NCI-H2196 treated with DMSO at 0.1 percent for 48 hours (cell line): ENCODE measurements at regions not wholly inside any gene's neighbourhood (a gene's known extent, or its start where the extent isn't known, plus 50 kb on each side); places are given as distances from the start of the nearest gene placed in this dataset.
"Not testable (repeated sequence)": the region's sequence is repeated elsewhere in the genome, so short reads cannot be mapped to it uniquely, and the experiment has no call there.

Experiments used
- DNase-seq: peaks from one replicate; lab custom pipeline; 2025; ENCODE audit not compliant: unreplicated experiment; lab: John Stamatoyannopoulos, UW

- DNase-seq = no peak
Measured at GRCh38 chrX:42832764-42833549, 55.0 kb upstream of the PPP1R2C start.

GRCh38 chrX:42833550-42833940 lies 55.6 kb upstream of the PPP1R2C start:
- DNase-seq = not testable (repeated sequence)

DNA sequence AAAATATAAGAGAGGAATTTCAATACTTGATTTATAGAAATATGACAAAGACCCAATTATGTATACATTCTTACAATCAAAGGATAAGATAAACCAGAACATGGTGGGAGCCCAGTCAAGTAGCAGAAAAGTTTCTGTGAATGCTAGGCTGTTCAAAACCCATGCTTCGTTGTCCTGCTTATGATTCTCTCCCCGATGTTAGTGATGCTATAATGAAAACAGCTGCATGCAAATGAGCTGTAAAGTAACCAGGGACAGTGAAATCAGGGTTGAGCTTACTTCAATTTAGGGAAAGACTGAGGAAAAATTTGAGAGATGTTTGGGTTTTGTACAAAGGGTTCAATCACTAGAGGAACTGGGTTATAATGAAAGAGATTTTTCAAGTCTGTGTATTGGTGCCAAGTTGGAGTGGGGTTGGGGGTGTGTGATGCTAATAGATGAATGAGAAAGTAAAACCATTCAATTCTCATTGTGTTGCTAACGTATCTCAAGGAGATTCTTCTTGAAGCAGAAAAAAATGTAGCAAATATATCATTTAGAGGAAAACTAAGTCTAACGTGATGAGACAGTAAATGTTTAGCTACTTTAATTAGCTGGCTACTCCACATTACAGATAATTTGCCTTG lies 59.3 kb upstream of the PPP1R2C start:
- DNase-seq = no peak

DNA sequence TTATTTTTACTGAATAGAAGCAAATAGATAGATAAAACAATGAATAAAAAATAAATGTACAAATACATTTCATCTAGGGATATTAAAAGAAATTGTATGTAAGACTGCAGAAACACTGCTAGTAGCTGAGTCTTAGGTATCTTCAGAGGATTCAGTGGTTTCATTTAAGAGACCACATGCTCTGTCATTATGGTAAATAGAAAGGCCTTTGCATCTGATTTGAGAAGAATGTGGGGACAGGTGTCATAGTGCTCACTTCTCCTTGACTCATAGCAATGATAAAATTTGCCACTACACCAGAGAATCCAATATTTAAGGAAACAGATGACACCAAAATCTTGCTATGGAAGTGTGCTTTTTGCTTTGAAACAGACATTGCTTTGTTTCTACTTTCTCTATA lies 59.8 kb upstream of the PPP1R2C start:
- no peak for DNase-seq

GRCh38 chrX:42839632-42840031 lies 61.7 kb upstream of the PPP1R2C start:
- DNase-seq = no peak

DNA sequence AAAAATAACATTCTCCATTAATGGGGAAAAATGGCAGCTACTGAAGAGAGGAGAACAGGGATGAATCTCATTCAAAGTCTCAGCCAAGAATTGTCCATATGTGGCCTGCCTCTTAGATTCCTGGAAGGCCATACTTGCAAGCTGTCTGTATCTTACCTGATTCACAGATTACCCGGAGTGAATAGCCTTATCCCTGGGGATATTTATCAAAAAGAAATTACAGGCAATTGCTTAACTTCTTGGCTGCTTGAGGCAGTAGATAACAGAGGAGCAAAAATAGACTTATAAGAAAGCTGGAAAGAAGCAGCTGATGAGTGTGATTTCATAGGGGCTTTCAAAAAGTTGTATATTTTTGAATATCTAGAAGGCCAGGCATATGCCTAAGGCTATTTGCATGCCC lies 68.8 kb upstream of the PPP1R2C start:
- DNase-seq = no peak

GRCh38 chrX:42855259-42855658 lies 77.3 kb upstream of the PPP1R2C start:
- DNase-seq = no peak

DNA sequence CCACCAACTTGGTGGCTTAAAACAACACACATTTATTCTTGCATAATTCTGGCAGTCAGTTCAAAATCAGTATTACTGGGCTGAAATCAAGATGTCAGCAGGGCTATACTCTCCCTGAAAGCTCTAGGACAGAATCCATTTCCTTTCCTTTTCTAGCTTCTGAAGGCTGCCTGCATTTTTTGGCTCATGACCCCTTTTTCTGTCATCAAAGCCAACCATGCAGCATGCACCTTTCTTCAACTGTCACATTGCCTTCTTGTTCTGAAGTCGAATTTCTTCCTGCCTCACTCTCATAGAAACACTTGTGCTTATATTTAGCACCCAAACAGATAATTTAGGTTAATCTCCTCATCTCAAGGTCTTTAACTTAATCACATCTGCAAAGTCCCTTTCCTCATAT lies 79.8 kb upstream of the PPP1R2C start:
- DNase-seq = no peak

DNA sequence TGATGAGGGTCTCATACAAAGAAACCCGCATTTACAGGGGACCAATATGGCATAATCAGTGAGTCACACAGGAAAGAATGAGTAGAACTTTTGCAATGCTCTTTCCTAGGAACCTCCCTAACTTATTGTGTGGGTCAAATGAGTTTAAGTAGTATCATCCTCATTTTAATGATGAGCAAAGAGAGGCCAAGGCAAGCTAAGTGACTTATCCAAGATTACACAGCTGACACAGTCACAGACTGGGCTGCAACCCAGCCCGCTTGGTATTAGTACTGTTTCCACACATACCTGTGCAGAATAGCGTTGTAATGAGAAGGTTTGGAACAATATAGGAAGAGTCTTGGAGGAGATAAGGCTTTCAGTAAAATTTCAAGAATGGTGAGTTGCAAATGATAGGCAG lies 91.0 kb upstream of the PPP1R2C start:
- DNase-seq = no peak

- DNase-seq = no peak
Measured at GRCh38 chrX:42869659-42870476, 91.9 kb upstream of the PPP1R2C start.

DNA sequence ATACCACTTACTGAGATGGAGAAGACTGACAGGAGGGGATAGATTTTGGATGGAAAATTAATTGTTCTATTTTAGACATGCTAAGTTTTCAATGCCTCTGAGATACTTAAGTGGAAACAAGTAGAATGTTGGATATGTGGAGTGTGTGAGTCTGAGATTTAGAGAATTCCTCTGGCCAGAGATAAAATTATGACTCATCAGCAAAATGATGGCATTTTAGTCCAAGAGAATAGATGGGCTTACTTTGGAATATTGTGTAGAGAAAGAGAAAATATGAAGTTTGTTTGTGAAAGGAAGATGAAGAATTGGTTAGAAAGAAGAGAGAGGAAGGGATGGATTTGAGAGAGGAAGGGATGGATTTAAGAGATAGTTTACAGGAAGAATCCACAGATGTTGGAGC lies 108.6 kb upstream of the PPP1R2C start:
- DNase-seq = no peak

DNA sequence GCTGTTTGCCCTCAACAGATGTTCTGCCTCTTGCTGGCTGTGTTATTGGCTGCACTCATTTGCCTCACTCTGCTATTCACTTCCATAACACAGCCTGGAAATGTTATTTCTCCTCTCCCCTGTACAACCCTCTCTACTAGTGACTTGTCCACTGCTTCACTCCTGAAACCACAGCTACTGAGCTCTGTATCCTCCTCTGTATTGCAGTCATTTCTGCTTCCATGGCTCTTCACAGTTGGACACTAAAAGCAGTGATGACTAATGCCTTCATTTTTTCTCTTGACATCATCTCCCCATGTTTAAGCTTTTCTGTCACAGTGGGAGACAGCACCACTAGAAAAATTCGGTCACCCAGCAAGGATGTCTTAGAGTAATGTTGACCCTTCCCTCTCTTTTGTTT lies 123.0 kb upstream of the PPP1R2C start:
- DNase-seq = no peak

DNA sequence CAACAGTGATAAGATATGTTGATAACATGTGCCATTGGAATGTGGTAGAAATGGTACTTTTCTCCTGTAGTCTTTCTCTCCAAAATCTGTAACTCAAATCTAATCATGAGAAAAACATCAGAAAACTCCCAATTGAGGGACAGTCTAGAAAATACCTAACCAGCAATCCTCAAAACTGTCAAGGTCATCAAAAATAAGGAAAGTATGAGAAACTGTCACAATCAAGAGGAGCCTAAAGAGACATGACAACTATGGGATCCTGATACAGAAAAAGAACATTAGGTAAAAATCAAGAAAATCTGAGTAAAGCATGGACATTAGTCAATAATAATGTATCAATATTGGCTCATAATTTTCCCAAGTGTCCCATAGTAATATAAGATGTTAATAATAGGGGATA lies 124.5 kb upstream of the PPP1R2C start:
- DNase-seq = no peak

DNA sequence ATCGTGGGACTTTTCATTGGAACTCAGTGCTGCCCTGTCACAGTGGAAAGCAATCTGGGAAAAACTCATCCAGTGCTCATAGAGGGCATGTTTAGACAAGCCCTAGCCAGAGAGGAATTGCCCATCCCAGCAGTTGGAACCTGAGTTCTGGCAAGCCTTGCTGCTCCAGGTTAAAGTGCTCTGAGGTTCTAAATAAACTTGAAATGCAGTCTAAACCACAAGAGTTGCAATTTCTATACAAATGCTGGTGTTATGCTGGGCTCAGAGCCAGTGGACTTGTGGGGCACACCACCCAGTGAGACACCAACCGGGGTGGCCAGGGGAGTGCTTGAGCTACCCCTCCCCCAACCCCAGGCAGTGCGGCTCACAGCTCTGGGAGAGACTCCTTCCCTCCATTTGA lies 142.8 kb upstream of the PPP1R2C start:
- DNase-seq = no peak

- DNase-seq = no peak
Measured at GRCh38 chrX:42930071-42930470, 152.1 kb upstream of the PPP1R2C start.

DNA sequence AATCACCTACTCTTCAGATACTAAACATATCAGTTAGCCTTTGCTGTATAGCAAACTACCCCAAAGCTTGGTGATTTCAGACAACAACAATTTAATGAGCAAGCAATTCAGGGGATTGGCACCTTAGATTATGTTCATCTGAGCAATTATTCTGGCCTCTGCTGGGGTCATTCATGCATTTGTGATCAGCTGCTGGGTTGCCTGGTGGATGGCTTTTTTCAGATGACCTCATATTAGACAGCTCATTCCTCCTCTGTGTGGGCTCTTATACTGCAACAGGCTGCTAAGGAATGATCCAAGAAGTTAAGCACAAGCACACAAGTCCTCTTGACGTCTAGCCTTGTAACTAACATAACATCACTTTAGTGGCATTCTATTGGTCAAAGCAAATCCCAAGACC lies 153.0 kb upstream of the PPP1R2C start:
- no peak for DNase-seq

GRCh38 chrX:42933187-42933586 lies 155.2 kb upstream of the PPP1R2C start:
- DNase-seq = no peak

DNA sequence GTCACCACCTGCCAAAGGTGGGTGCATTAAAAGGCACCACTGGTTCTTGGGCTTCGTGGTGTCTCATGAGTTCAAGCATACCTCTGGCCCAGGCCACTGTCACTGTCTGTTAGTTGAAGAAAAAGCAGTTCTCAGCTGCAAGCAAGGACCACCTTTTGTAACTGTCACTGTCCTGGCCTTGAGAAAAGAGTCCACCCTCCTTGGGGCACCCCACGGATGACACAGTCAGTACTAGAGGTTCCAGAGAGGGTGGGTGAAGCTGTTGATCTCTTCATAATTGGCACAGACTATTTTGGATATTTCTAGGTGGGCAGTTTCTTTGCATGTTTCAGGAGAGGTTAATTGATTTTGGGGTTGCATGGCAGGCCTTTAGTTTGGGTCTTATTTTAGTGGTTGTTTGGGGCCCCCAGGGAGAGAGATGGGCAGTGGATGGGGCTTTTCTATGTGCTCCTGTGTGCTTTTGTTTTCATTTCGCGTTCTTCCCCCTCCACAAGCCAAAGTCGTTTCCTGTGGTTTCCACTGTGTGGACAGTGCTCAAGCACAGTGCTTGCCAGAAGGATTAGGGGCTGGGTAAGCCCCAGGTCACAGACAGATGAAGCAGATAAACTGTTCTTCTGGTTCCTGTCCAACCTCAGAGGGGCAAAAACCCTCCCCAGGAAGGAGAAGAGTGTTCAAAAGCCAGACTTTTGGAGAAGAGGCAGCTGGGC lies 156.2 kb upstream of the PPP1R2C start:
- no peak for DNase-seq

- DNase-seq = no peak
Measured at GRCh38 chrX:42941671-42942070, 163.7 kb upstream of the PPP1R2C start.

GRCh38 chrX:42943051-42943974 lies 165.3 kb upstream of the PPP1R2C start:
- no peak for DNase-seq
